ENCODE measurements at regions not wholly inside any gene's neighbourhood (a gene's known extent, or its start where the extent isn't known, plus 50 kb on each side); places are given as distances from the start of the nearest gene placed in this dataset.

DNA sequence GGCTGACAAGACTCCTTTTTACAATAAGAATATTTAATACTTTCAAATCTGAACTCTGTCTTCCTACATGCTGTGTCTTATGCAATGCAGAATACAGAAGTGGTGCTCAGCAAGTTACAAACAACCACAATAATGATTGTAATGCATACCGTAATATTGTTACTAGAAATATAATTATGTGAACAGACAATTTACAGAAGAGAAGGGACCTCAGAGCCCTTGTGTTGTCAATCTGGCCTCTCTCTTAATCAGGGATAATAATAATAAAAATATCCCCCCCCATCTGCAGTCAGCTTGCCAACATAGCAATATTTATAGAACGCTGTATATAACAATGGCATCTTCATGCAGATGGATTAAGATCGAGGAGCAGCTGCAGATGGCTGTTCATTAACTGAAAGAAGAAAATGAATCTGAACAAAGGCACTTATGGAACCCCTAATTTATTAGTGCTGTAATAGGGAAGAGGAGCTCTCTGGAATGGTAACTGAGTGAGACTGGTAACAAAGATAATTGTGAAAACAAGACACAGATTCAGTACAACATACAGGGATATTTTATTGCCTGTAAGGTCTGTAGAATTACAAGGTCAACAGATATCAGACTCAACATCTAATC, 106.3 kb downstream of the TMEM26 start:
- Histone ChIP-seq H3K27ac (no peak overlapping the region), H3K36me3 (ENCODE audit: insufficient read depth in 1 of 2, low read depth in 1 of 2) (no peaks in the 10 kb centered on the region), H3K27me3 (ENCODE audit: insufficient read depth in 3 of 3, low read length in 2 of 3) (no peaks in the 10 kb centered on the region), H3K9me3 (no peaks in the 10 kb centered on the region), H3K4me1 (no peaks in the 10 kb centered on the region), H3K4me3 (no peak overlapping the region)
- TF ChIP-seq, protein P1, sequence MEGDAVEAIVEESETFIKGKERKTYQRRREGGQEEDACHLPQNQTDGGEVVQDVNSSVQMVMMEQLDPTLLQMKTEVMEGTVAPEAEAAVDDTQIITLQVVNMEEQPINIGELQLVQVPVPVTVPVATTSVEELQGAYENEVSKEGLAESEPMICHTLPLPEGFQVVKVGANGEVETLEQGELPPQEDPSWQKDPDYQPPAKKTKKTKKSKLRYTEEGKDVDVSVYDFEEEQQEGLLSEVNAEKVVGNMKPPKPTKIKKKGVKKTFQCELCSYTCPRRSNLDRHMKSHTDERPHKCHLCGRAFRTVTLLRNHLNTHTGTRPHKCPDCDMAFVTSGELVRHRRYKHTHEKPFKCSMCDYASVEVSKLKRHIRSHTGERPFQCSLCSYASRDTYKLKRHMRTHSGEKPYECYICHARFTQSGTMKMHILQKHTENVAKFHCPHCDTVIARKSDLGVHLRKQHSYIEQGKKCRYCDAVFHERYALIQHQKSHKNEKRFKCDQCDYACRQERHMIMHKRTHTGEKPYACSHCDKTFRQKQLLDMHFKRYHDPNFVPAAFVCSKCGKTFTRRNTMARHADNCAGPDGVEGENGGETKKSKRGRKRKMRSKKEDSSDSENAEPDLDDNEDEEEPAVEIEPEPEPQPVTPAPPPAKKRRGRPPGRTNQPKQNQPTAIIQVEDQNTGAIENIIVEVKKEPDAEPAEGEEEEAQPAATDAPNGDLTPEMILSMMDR (IDR thresholded peaks at IDR 0.05): no peak
- ATAC-seq (no peak), DNase-seq (no peak)
- WGBS, 3 donors: 44 to 58% (median 44%) methylated on average over 3 of the region's 3 CpGs
- intact Hi-C loops (cut with DNase I): no loop called here

DNA sequence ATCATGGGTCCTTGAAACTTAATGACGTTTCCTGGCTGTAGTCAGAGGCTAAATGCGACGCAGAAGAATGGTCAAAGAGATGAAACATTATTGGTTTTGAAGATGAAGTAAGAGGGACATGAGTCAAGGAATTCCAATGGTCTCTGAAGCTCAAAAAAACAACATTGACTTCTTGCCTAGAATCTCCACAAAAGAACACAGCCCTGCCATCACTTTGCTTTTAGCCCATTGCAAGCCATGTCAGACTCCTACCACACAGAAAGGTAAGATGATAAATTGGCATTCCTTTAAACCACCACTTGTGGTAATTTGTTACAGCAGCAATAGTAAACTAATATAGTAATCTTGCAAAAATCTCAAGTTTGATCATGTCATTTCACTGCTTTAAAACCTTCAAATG, 109.4 kb downstream of the TMEM26 start:
- Histone ChIP-seq H3K27ac (no peak overlapping the region), H3K4me3 (no peak overlapping the region), H3K9me3 (no peaks in the 10 kb centered on the region), H3K27me3 (ENCODE audit: insufficient read depth in 3 of 3, low read length in 2 of 3) (no peaks in the 10 kb centered on the region), H3K4me1 (no peaks in the 10 kb centered on the region), H3K36me3 (ENCODE audit: insufficient read depth in 1 of 2, low read depth in 1 of 2) (no peaks in the 10 kb centered on the region)
- TF ChIP-seq, protein P1 (IDR thresholded peaks at IDR 0.05): no peak
- intact Hi-C loops (cut with DNase I): no loop called here
- 91 to 93% (median 91%) methylated on average over 3 of the region's 3 CpGs for WGBS, 3 donors
- no peak for DNase-seq
- no peak for ATAC-seq

DNA sequence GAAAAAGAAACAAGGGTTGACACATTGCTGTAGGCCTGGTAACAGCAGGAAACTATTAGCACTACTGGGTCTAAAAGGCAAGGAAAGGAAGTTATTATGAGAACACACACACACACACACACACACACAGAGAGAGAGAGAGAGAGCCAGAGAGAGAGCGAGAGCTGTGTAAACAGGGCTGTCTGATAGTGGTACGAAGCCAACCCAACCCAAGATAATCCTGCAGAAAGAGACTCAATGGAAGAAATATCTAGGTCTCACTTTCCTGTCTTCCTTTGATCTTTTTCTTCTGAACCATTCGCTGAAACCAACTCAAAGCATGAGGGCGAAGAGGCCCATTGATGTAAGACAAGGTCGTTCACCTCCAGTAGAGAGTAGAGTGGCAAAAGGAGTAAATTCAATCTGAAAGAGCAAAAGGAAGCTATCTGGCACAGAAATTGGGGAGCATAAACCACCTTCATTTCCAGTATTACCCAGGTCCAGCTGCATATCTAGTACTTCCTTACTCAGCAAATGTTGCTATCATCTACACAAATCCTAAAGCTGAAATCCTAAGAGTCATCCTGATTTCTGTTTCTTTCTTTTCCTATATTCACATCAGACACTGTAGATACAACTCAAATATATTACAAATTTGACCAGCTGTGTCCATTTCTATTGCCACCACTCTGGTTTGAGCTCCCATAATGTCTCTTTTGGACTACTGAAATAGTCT, 110.2 kb downstream of the TMEM26 start:
- ATAC-seq (no peak), DNase-seq (no peak)
- intact Hi-C loops (cut with DNase I): no loop called here
- WGBS, 3 donors: 71 to 94% (median 84%) methylated on average over 4 to 5 of the region's 5 CpGs
- TF ChIP-seq, protein P1 (IDR thresholded peaks at IDR 0.05): no peak
- Histone ChIP-seq H3K4me3 (no peak overlapping the region), H3K36me3 (ENCODE audit: insufficient read depth in 1 of 2, low read depth in 1 of 2) (no peaks in the 10 kb centered on the region), H3K27me3 (ENCODE audit: insufficient read depth in 3 of 3, low read length in 2 of 3) (no peaks in the 10 kb centered on the region), H3K27ac (no peak overlapping the region), H3K9me3 (no peaks in the 10 kb centered on the region), H3K4me1 (no peaks in the 10 kb centered on the region)

- no peaks in the 10 kb centered on the region for H3K9me3 ChIP-seq
- no peaks in the 10 kb centered on the region for H3K27me3 ChIP-seq (ENCODE audit: insufficient read depth in 3 of 3, low read length in 2 of 3)
- ATAC-seq: no peak
- no peak overlapping the region for H3K27ac ChIP-seq
- no peaks in the 10 kb centered on the region for H3K36me3 ChIP-seq (ENCODE audit: insufficient read depth in 1 of 2, low read depth in 1 of 2)
- H3K4me3 ChIP-seq: no peak overlapping the region
- TF ChIP-seq, protein P1 (IDR thresholded peaks at IDR 0.05): no peak
- no peak for DNase-seq
- intact Hi-C loops (cut with DNase I): no loop called here
- no peaks in the 10 kb centered on the region for H3K4me1 ChIP-seq
Measured at GRCh38 chr10:61341008-61341407, 112.2 kb downstream of the TMEM26 start.

- no peak for DNase-seq
- TF ChIP-seq, protein P1 (IDR thresholded peaks at IDR 0.05): no peak
- Histone ChIP-seq H3K9me3 (no peaks in the 10 kb centered on the region), H3K4me3 (no peak overlapping the region), H3K27ac (no peak overlapping the region), H3K36me3 (ENCODE audit: insufficient read depth in 1 of 2, low read depth in 1 of 2) (no peaks in the 10 kb centered on the region), H3K27me3 (ENCODE audit: insufficient read depth in 3 of 3, low read length in 2 of 3) (no peaks in the 10 kb centered on the region), H3K4me1 (no peaks in the 10 kb centered on the region)
- intact Hi-C loops (cut with DNase I): no loop called here
- WGBS, 3 donors: 81 to 86% (median 83%) methylated on average over 1 of the region's 1 CpG
- no peak for ATAC-seq
Measured at GRCh38 chr10:61338146-61338545, 115.0 kb downstream of the TMEM26 start.
